Activated CD8-positive, alpha-beta memory T cell treated with anti-CD3 and anti-CD28 coated beads, Interleukin-2, amount 10 ng/mL, durations not matched to agents 7 days and 5 days (primary cell): ENCODE measurements at regions not wholly inside any gene's neighbourhood (a gene's known extent, or its start where the extent isn't known, plus 50 kb on each side); places are given as distances from the start of the nearest gene placed in this dataset.

ENCODE experiments used
- ATAC-seq: fragments of 150-1000 bp; cut with Tn5 transposase; one replicate; pipeline ENCODE4 v1.10.0; 2021; ENCODE audit warnings: moderate library complexity
- CTCF ChIA-PET: fragments of 350-600 bp; sonication (Branson Sonifier 250); formaldehyde crosslinking; loops from one replicate; lab custom pipeline; 2021; ENCODE audit warnings: antibody characterized with exemption; lab: Charles Lee
- DNase-seq: peaks from one replicate; pipeline ENCODE4 v3.0.0-alpha.2; 2020
- H3K27ac Mint-ChIP-seq: one replicate; pipeline ENCODE4 v1.8.0; 2021; ENCODE audit warnings: mild to moderate bottlenecking, mixed read lengths
- H3K27me3 Mint-ChIP-seq: one replicate; pipeline ENCODE4 v1.8.0; 2021; ENCODE audit warnings: mixed read lengths
- H3K36me3 Mint-ChIP-seq: one replicate; pipeline ENCODE4 v1.8.0; 2021; ENCODE audit warnings: mild to moderate bottlenecking, mixed read lengths
- H3K4me1 Mint-ChIP-seq: one replicate; pipeline ENCODE4 v1.8.0; 2021; ENCODE audit warnings: mixed read lengths
- H3K4me3 Mint-ChIP-seq: one replicate; pipeline ENCODE4 v1.8.0; 2021; ENCODE audit warnings: mild to moderate bottlenecking, moderate library complexity, mixed read lengths
- H3K9me3 Mint-ChIP-seq: one replicate; pipeline ENCODE4 v1.8.0; 2022; ENCODE audit warnings: low read depth, mixed read lengths

GRCh38 chr13:34044041-34044440 is 226.1 kb downstream of the RFC3 start:
- CTCF ChIA-PET = no interaction called here

GRCh38 chr13:34044660-34045080 is 226.7 kb downstream of the RFC3 start:
- no peaks in the 10 kb centered on the region for H3K36me3 Mint-ChIP-seq
- no peaks in the 10 kb centered on the region for H3K9me3 Mint-ChIP-seq
- H3K27ac Mint-ChIP-seq = no peak overlapping the region
- no peak overlapping the region for H3K4me3 Mint-ChIP-seq
- no peak for ATAC-seq
- H3K27me3 Mint-ChIP-seq = no peaks in the 10 kb centered on the region
- CTCF ChIA-PET = no interaction called here
- no peaks in the 10 kb centered on the region for H3K4me1 Mint-ChIP-seq
- no peak for DNase-seq

More at GRCh38 chr13:34044041-34044440, 226.1 kb downstream of the RFC3 start:
- no peak for ATAC-seq
- Mint-ChIP-seq H3K27me3 (no peaks in the 10 kb centered on the region), H3K27ac (no peak overlapping the region), H3K4me1 (no peaks in the 10 kb centered on the region), H3K9me3 (no peaks in the 10 kb centered on the region), H3K4me3 (no peak overlapping the region), H3K36me3 (no peaks in the 10 kb centered on the region)
- DNase-seq = no peak

- no peaks in the 10 kb centered on the region for H3K27me3 Mint-ChIP-seq
- no peak overlapping the region for H3K27ac Mint-ChIP-seq
- CTCF ChIA-PET = no interaction called here
Measured at GRCh38 chr13:34046457-34046856, 228.5 kb downstream of the RFC3 start.

GRCh38 chr13:34048652-34049051 is 230.7 kb downstream of the RFC3 start:
- H3K27me3 Mint-ChIP-seq = no peaks in the 10 kb centered on the region
- H3K4me3 Mint-ChIP-seq = no peak overlapping the region
- H3K9me3 Mint-ChIP-seq = no peaks in the 10 kb centered on the region
- H3K4me1 Mint-ChIP-seq = no peaks in the 10 kb centered on the region
- DNase-seq (no peak), ATAC-seq (no peak)
- no peak overlapping the region for H3K27ac Mint-ChIP-seq
- no peaks in the 10 kb centered on the region for H3K36me3 Mint-ChIP-seq
- CTCF ChIA-PET = no interaction called here

More at GRCh38 chr13:34046457-34046856, 228.5 kb downstream of the RFC3 start:
- H3K9me3 Mint-ChIP-seq = no peaks in the 10 kb centered on the region
- DNase-seq (no peak), ATAC-seq (no peak)
- no peaks in the 10 kb centered on the region for H3K4me1 Mint-ChIP-seq
- no peaks in the 10 kb centered on the region for H3K36me3 Mint-ChIP-seq
- H3K4me3 Mint-ChIP-seq = no peak overlapping the region

GRCh38 chr13:34056733-34057258 is 238.8 kb downstream of the RFC3 start:
- no peak for DNase-seq
- no peaks in the 10 kb centered on the region for H3K9me3 Mint-ChIP-seq
- H3K4me1 Mint-ChIP-seq = peaks cover 7% of the 10 kb centered on the region
- CTCF ChIA-PET = no interaction called here
- no peak overlapping the region for H3K4me3 Mint-ChIP-seq
- no peaks in the 10 kb centered on the region for H3K36me3 Mint-ChIP-seq
- ATAC-seq = no peak
- H3K27me3 Mint-ChIP-seq = no peaks in the 10 kb centered on the region
- H3K27ac Mint-ChIP-seq = no peak overlapping the region

- no peaks in the 10 kb centered on the region for H3K27me3 Mint-ChIP-seq
- CTCF ChIA-PET = interaction anchor here (0.6 kb wide), 1 partner anchor 9 kb away, joined by 3 read pairs; no protein-coding TSS in a partner anchor
- H3K4me3 Mint-ChIP-seq = no peak overlapping the region
- DNase-seq (no peak), ATAC-seq (no peak)
- H3K36me3 Mint-ChIP-seq = no peaks in the 10 kb centered on the region
- H3K9me3 Mint-ChIP-seq = no peaks in the 10 kb centered on the region
- H3K4me1 Mint-ChIP-seq = no peaks in the 10 kb centered on the region
- no peak overlapping the region for H3K27ac Mint-ChIP-seq
Measured at GRCh38 chr13:34064456-34065205, 246.7 kb downstream of the RFC3 start.

GRCh38 chr13:34065928-34066327 is 248.0 kb downstream of the RFC3 start:
- CTCF ChIA-PET = no interaction called here
- Mint-ChIP-seq H3K4me1 (no peaks in the 10 kb centered on the region), H3K36me3 (no peaks in the 10 kb centered on the region), H3K27me3 (no peaks in the 10 kb centered on the region), H3K9me3 (no peaks in the 10 kb centered on the region), H3K27ac (no peak overlapping the region), H3K4me3 (no peak overlapping the region)
- no peak for ATAC-seq
- DNase-seq = no peak

- CTCF ChIA-PET = no interaction called here
- no peaks in the 10 kb centered on the region for H3K9me3 Mint-ChIP-seq
- no peak overlapping the region for H3K4me3 Mint-ChIP-seq
- H3K4me1 Mint-ChIP-seq = no peaks in the 10 kb centered on the region
- no peak for ATAC-seq
- DNase-seq = no peak
- no peaks in the 10 kb centered on the region for H3K27me3 Mint-ChIP-seq
- H3K36me3 Mint-ChIP-seq = no peaks in the 10 kb centered on the region
- no peak overlapping the region for H3K27ac Mint-ChIP-seq
Measured at GRCh38 chr13:34066344-34066743, 248.4 kb downstream of the RFC3 start.

- H3K4me1 Mint-ChIP-seq = no peaks in the 10 kb centered on the region
- CTCF ChIA-PET = no interaction called here
- no peak overlapping the region for H3K4me3 Mint-ChIP-seq
- no peak for DNase-seq
- no peak overlapping the region for H3K27ac Mint-ChIP-seq
- H3K9me3 Mint-ChIP-seq = no peaks in the 10 kb centered on the region
- no peaks in the 10 kb centered on the region for H3K27me3 Mint-ChIP-seq
- no peak for ATAC-seq
- H3K36me3 Mint-ChIP-seq = no peaks in the 10 kb centered on the region
Measured at GRCh38 chr13:34070006-34070405, 252.1 kb downstream of the RFC3 start.

GRCh38 chr13:34070544-34071303 is 252.8 kb downstream of the RFC3 start:
- no peak for DNase-seq
- Mint-ChIP-seq H3K27ac (no peak overlapping the region), H3K4me3 (no peak overlapping the region), H3K9me3 (no peaks in the 10 kb centered on the region), H3K27me3 (no peaks in the 10 kb centered on the region), H3K4me1 (no peaks in the 10 kb centered on the region), H3K36me3 (no peaks in the 10 kb centered on the region)
- ATAC-seq = no peak
- CTCF ChIA-PET = no interaction called here

GRCh38 chr13:34076319-34076718 is 258.4 kb downstream of the RFC3 start:
- DNase-seq (no peak), ATAC-seq (no peak)
- no peaks in the 10 kb centered on the region for H3K27me3 Mint-ChIP-seq
- CTCF ChIA-PET = no interaction called here
- H3K36me3 Mint-ChIP-seq = no peaks in the 10 kb centered on the region
- H3K9me3 Mint-ChIP-seq = no peaks in the 10 kb centered on the region
- no peaks in the 10 kb centered on the region for H3K4me1 Mint-ChIP-seq
- no peak overlapping the region for H3K4me3 Mint-ChIP-seq
- no peak overlapping the region for H3K27ac Mint-ChIP-seq

GRCh38 chr13:34076943-34077703 is 259.2 kb downstream of the RFC3 start:
- ATAC-seq (no peak), DNase-seq (no peak)
- Mint-ChIP-seq H3K36me3 (no peaks in the 10 kb centered on the region), H3K4me1 (no peaks in the 10 kb centered on the region), H3K27me3 (no peaks in the 10 kb centered on the region), H3K27ac (no peak overlapping the region), H3K9me3 (no peaks in the 10 kb centered on the region), H3K4me3 (no peak overlapping the region)
- CTCF ChIA-PET = no interaction called here

GRCh38 chr13:34078334-34078999 is 260.5 kb downstream of the RFC3 start:
- DNase-seq (no peak), ATAC-seq (no peak)
- H3K4me3 Mint-ChIP-seq = no peak overlapping the region
- H3K27me3 Mint-ChIP-seq = no peaks in the 10 kb centered on the region
- CTCF ChIA-PET = no interaction called here
- H3K36me3 Mint-ChIP-seq = no peaks in the 10 kb centered on the region
- no peaks in the 10 kb centered on the region for H3K4me1 Mint-ChIP-seq
- no peaks in the 10 kb centered on the region for H3K9me3 Mint-ChIP-seq
- H3K27ac Mint-ChIP-seq = no peak overlapping the region
